PC-3 (cell line): ENCODE measurements at regions not wholly inside any gene's neighbourhood (a gene's known extent, or its start where the extent isn't known, plus 50 kb on each side); places are given as distances from the start of the nearest gene placed in this dataset.

Source experiments
- ATAC-seq: fragments of 200-7000 bp; cut with Tn5 transposase; 2 replicates; pipeline ENCODE4 v1.9.1; 2020; ENCODE audit warnings: mild to moderate bottlenecking, moderate library complexity
- BruUV-seq: library from RNA; stranded (reverse); fragments of 400-500 nt; replicated peaks from 2 replicates; lab custom pipeline; 2021; lab: Mats Ljungman, UMichigan
- CTCF ChIA-PET: fragments of 300-600 bp; sonication (Branson Sonifier 250); formaldehyde crosslinking; loops from one replicate; lab custom pipeline; 2022; ENCODE audit warnings: antibody characterized with exemption; lab: Charles Lee
- POLR2A ChIA-PET: fragments of 300-600 bp; sonication (Branson Sonifier 250); formaldehyde crosslinking; loops from one replicate; lab custom pipeline; 2022; ENCODE audit warnings: antibody characterized with exemption; ENCODE audit not compliant: unreplicated experiment; lab: Charles Lee
- DNase-seq: peaks from one replicate; pipeline ENCODE4 v3.0.0-alpha.2; 2015
- H2AFZ ChIP-seq: fragments of 300-600 bp; sonication (generic); 2 replicates; pipeline ENCODE4 v1.6.0; 2016; ENCODE audit warnings: antibody characterized with exemption, low read length
- H3F3A ChIP-seq: fragments of 300-600 bp; sonication (generic); one replicate; pipeline ENCODE4 v1.6.0; 2017; ENCODE audit warnings: antibody characterized with exemption, low read length, control low read depth, mild to moderate bottlenecking; ENCODE audit not compliant: unreplicated experiment
- H3K27ac ChIP-seq: fragments of 300-600 bp; sonication (generic); 2 replicates; pipeline ENCODE4 v1.5.1; 2016; ENCODE audit warnings: mild to moderate bottlenecking, low read length
- H3K27me3 ChIP-seq: fragments of 300-600 bp; sonication (generic); 2 replicates; pipeline ENCODE4 v1.6.1; 2016; ENCODE audit warnings: low read length, mixed read lengths
- H3K36me3 ChIP-seq: fragments of 300-600 bp; sonication (generic); 2 replicates; pipeline ENCODE4 v1.6.1; 2016; ENCODE audit warnings: low read depth, mixed run types, low read length, mixed read lengths
- H3K4me1 ChIP-seq: fragments of 300-600 bp; sonication (generic); 2 replicates; pipeline ENCODE4 v1.5.1; 2016; ENCODE audit warnings: low read length; ENCODE audit not compliant: insufficient read depth
- H3K4me2 ChIP-seq: fragments of 300-600 bp; sonication (generic); 2 replicates; pipeline ENCODE4 v1.6.0; 2016; ENCODE audit warnings: low read length
- H3K4me3 ChIP-seq: fragments of 300-600 bp; sonication (generic); 2 replicates; pipeline ENCODE4 v1.5.1; 2016; ENCODE audit warnings: mild to moderate bottlenecking, low read length, mixed read lengths
- H3K79me2 ChIP-seq: fragments of 300-600 bp; sonication (generic); 2 replicates; pipeline ENCODE4 v1.6.1; 2017; ENCODE audit warnings: low read length, mixed read lengths
- H3K9ac ChIP-seq: fragments of 300-600 bp; sonication (generic); 2 replicates; pipeline ENCODE4 v1.6.0; 2016; ENCODE audit warnings: mild to moderate bottlenecking, low read length
- H3K9me2 ChIP-seq: fragments of 300-600 bp; sonication (generic); replicated peaks from 2 replicates; pipeline ENCODE4 v1.6.1; 2016; ENCODE audit warnings: mixed run types, low read length, mixed read lengths
- H3K9me3 ChIP-seq: fragments of 300-600 bp; sonication (generic); 2 replicates; pipeline ENCODE4 v1.6.1; 2016; ENCODE audit warnings: low read length, mixed read lengths
- H4K20me1 ChIP-seq: fragments of 300-600 bp; sonication (generic); 2 replicates; pipeline ENCODE4 v1.6.1; 2016; ENCODE audit warnings: low read length, mixed read lengths
- CTCF ChIP-seq: fragments of 300-600 bp; sonication (generic); conservative IDR thresholded peaks from 2 replicates; pipeline ENCODE4 v1.5.1; 2017; ENCODE audit warnings: antibody characterized with exemption, low read depth, mild to moderate bottlenecking, low read length
- EZH2 ChIP-seq: fragments of 300-600 bp; sonication (generic); IDR thresholded peaks from one replicate; pipeline ENCODE4 v1.6.1; 2017; ENCODE audit warnings: antibody characterized with exemption, mild to moderate bottlenecking, low read length; ENCODE audit not compliant: unreplicated experiment
- EZH2phosphoT487 ChIP-seq: fragments of 300-600 bp; sonication (generic); IDR thresholded peaks from 2 replicates; pipeline ENCODE4 v1.6.1; 2018; ENCODE audit warnings: mild to moderate bottlenecking, antibody characterized with exemption, low read length, borderline replicate concordance
- intact Hi-C: fragments of 100-400 bp; cut with micrococcal nuclease; formaldehyde crosslinking; loops from 2 replicates; pipeline ENCODE4 v1.9.0; 2023

GRCh38 chr1:29984166-29984861 is 739.1 kb downstream of the MATN1 start:
- no TSS peak for BruUV-seq
- Histone ChIP-seq H3K4me3 (no peak overlapping the region), H3K79me2 (no peaks in the 10 kb centered on the region), H4K20me1 (no peaks in the 10 kb centered on the region), H3K9me2 (no peaks in the 10 kb centered on the region), H3K4me1 (peaks cover 20% of the 10 kb centered on the region), H3K36me3 (no peaks in the 10 kb centered on the region), H3K4me2 (peak overlapping the region; percentile 54), H3K27me3 (no peaks in the 10 kb centered on the region), H3F3A (no peaks in the 10 kb centered on the region), H3K27ac (peak overlapping the region; percentile 64), H3K9ac (no peak overlapping the region), H3K9me3 (no peaks in the 10 kb centered on the region), H2AFZ (no peak overlapping the region)
- DNase-seq: no peak
- CTCF ChIA-PET: no interaction called here
- TF ChIP-seq CTCF: no peak
- TF ChIP-seq EZH2phosphoT487: no peak
- TF ChIP-seq EZH2: no peak
- POLR2A ChIA-PET: no interaction called here
- no peak for ATAC-seq
- intact Hi-C loops: no loop called here

- Histone ChIP-seq H3K4me1 (peaks cover 20% of the 10 kb centered on the region), H3K27ac (no peak overlapping the region), H3K4me2 (no peak overlapping the region), H4K20me1 (no peaks in the 10 kb centered on the region), H3K27me3 (no peaks in the 10 kb centered on the region), H3K36me3 (no peaks in the 10 kb centered on the region), H3K79me2 (no peaks in the 10 kb centered on the region), H3F3A (no peaks in the 10 kb centered on the region), H3K9me2 (no peaks in the 10 kb centered on the region), H2AFZ (no peak overlapping the region), H3K9me3 (no peaks in the 10 kb centered on the region), H3K9ac (no peak overlapping the region), H3K4me3 (no peak overlapping the region)
- POLR2A ChIA-PET: no interaction called here
- no TSS peak for BruUV-seq
- ATAC-seq (no peak), DNase-seq (no peak)
- CTCF ChIA-PET: no interaction called here
- intact Hi-C loops: no loop called here
- TF ChIP-seq CTCF: no peak
- no peak for TF ChIP-seq EZH2phosphoT487
- TF ChIP-seq EZH2: no peak
These were observed 740.1 kb downstream of the MATN1 start for GRCh38 chr1:29983321-29983720.

- Histone ChIP-seq H3K4me3 (no peak overlapping the region), H3K9me3 (0 out of 2 replicates have a peak, but pooled peaks cover 8% of the 10 kb centered on the region), H3K27me3 (no peaks in the 10 kb centered on the region), H3K79me2 (no peaks in the 10 kb centered on the region), H3K4me2 (no peak overlapping the region), H3K9ac (no peak overlapping the region), H3F3A (no peaks in the 10 kb centered on the region), H3K27ac (no peak overlapping the region), H4K20me1 (no peaks in the 10 kb centered on the region), H2AFZ (no peak overlapping the region), H3K36me3 (no peaks in the 10 kb centered on the region), H3K4me1 (peaks cover 20% of the 10 kb centered on the region), H3K9me2 (no peaks in the 10 kb centered on the region)
- no TSS peak for BruUV-seq
- ChIA-PET POLR2A (no interaction called here), CTCF (no interaction called here)
- ATAC-seq: no peak
- TF ChIP-seq EZH2 (no peak), CTCF (no peak), EZH2phosphoT487 (no peak)
- intact Hi-C loops: no loop called here
- no peak for DNase-seq
These were observed 741.7 kb downstream of the MATN1 start for GRCh38 chr1:29981586-29982239.
